GM23338 (cell line): ENCODE measurements at regions not wholly inside any gene's neighbourhood (a gene's known extent, or its start where the extent isn't known, plus 50 kb on each side); places are given as distances from the start of the nearest gene placed in this dataset.

Experiments
- ATAC-seq: fragments of 200-7000 bp; cut with Tn5 transposase; 3 replicates; pipeline ENCODE4 v1.9.1; 2020
- DNase-seq: peaks from one replicate; pipeline ENCODE4 v3.0.0-alpha.2; 2015; ENCODE audit warnings: low spot score
- H2AFZ ChIP-seq: fragments of 200-600 bp; sonication (generic); 2 replicates; pipeline ENCODE4 v1.8.0; 2016; ENCODE audit warnings: antibody characterized with exemption, mild to moderate bottlenecking, moderate library complexity
- H3F3A ChIP-seq: fragments of 200-600 bp; sonication (generic); replicated peaks from 2 replicates; pipeline ENCODE4 v1.8.0; 2017; ENCODE audit warnings: antibody characterized with exemption, mixed run types, low read depth
- H3K27ac ChIP-seq: fragments of 200-600 bp; sonication (generic); 2 replicates; pipeline ENCODE4 v1.6.1; 2016; ENCODE audit warnings: low read depth
- H3K27me3 ChIP-seq: fragments of 200-600 bp; sonication (generic); 2 replicates; pipeline ENCODE4 v1.8.0; 2016; ENCODE audit warnings: mild to moderate bottlenecking, mixed run types, moderate library complexity; ENCODE audit not compliant: insufficient read depth
- H3K36me3 ChIP-seq: fragments of 200-600 bp; sonication (generic); 2 replicates; pipeline ENCODE4 v1.8.0; 2016; ENCODE audit warnings: mild to moderate bottlenecking; ENCODE audit not compliant: insufficient read depth
- H3K4me1 ChIP-seq: fragments of 200-600 bp; sonication (generic); 2 replicates; pipeline ENCODE4 v1.8.0; 2016; ENCODE audit warnings: mild to moderate bottlenecking, moderate library complexity; ENCODE audit not compliant: insufficient read depth
- H3K4me2 ChIP-seq: fragments of 200-600 bp; sonication (generic); 2 replicates; pipeline ENCODE4 v1.7.1; 2017; ENCODE audit warnings: mixed run types
- H3K4me3 ChIP-seq: fragments of 200-600 bp; sonication (generic); 2 replicates; pipeline ENCODE4 v1.6.1; 2016; ENCODE audit warnings: mixed run types
- H3K79me2 ChIP-seq: fragments of 200-600 bp; sonication (generic); replicated peaks from 2 replicates; pipeline ENCODE4 v1.8.0; 2017; ENCODE audit warnings: mild to moderate bottlenecking; ENCODE audit not compliant: insufficient read depth
- H3K9me2 ChIP-seq: fragments of 200-600 bp; sonication (generic); 2 replicates; pipeline ENCODE4 v1.8.0; 2017; ENCODE audit not compliant: insufficient read depth
- H4K20me1 ChIP-seq: fragments of 200-600 bp; sonication (generic); replicated peaks from 2 replicates; pipeline ENCODE4 v1.8.0; 2017; ENCODE audit warnings: mild to moderate bottlenecking; ENCODE audit not compliant: insufficient read depth
- H3K27ac Mint-ChIP-seq: 2 replicates; pipeline ENCODE4 v1.8.0; 2020; ENCODE audit warnings: inconsistent platforms, mild to moderate bottlenecking, moderate library complexity, mixed read lengths
- H3K27me3 Mint-ChIP-seq: 3 replicates; pipeline ENCODE4 v1.8.0; 2022; ENCODE audit warnings: low read depth, mild to moderate bottlenecking, moderate library complexity, mixed read lengths, inconsistent platforms; ENCODE audit not compliant: insufficient read depth, poor library complexity
- H3K36me3 Mint-ChIP-seq: 3 replicates; pipeline ENCODE4 v1.8.0; 2021; ENCODE audit warnings: low read depth, mild to moderate bottlenecking, inconsistent platforms, moderate library complexity, mixed read lengths
- H3K4me1 Mint-ChIP-seq: 3 replicates; pipeline ENCODE4 v1.8.0; 2020; ENCODE audit warnings: mild to moderate bottlenecking, inconsistent platforms, mixed read lengths
- H3K4me3 Mint-ChIP-seq: 3 replicates; pipeline ENCODE4 v1.8.0; 2021; ENCODE audit warnings: moderate library complexity, mild to moderate bottlenecking, inconsistent platforms, mixed read lengths
- H3K9me3 Mint-ChIP-seq: 3 replicates; pipeline ENCODE4 v1.8.0; 2020; ENCODE audit warnings: moderate library complexity, mild to moderate bottlenecking, inconsistent platforms, mixed read lengths
- CREB1 ChIP-seq: fragments of 250-450 bp; sonication (Bioruptor Pico); IDR thresholded peaks from 2 replicates; pipeline ENCODE4 v1.5.0; 2020; ENCODE audit warnings: low read depth, mild to moderate bottlenecking, moderate library complexity
- CTCF ChIP-seq, 2 experiments: fragments of 200-600 bp in 1 of 2; sonication (generic) in 1 of 2; conservative IDR thresholded peaks; 2 replicates each; pipeline versions ENCODE4 v1.5.1 to v1.6.1; 2016 to 2017; ENCODE audit warnings: antibody characterized with exemption in 2 of 2, low read depth in 2 of 2, mild to moderate bottlenecking in 2 of 2, moderate library complexity in 1 of 2
- ETS1 ChIP-seq: IDR thresholded peaks from 2 replicates; pipeline ENCODE4 v1.6.1; 2016; ENCODE audit warnings: antibody characterized with exemption
- EZH2 ChIP-seq: fragments of 200-600 bp; sonication (generic); IDR thresholded peaks from one replicate; pipeline ENCODE4 v1.8.0; 2017; ENCODE audit warnings: antibody characterized with exemption, mild to moderate bottlenecking, low read depth; ENCODE audit not compliant: unreplicated experiment
- EZH2phosphoT487 ChIP-seq: fragments of 200-600 bp; sonication (generic); IDR thresholded peaks from one replicate; pipeline ENCODE4 v1.8.1; 2018; ENCODE audit warnings: antibody characterized with exemption; ENCODE audit not compliant: unreplicated experiment
- JUNB ChIP-seq: IDR thresholded peaks from one replicate; pipeline ENCODE4 v1.6.1; 2016; ENCODE audit warnings: antibody characterized with exemption; ENCODE audit not compliant: unreplicated experiment
- NANOG ChIP-seq: IDR thresholded peaks from 2 replicates; pipeline ENCODE4 v1.6.1; 2016; ENCODE audit warnings: antibody characterized with exemption, borderline replicate concordance
- POLR2AphosphoS5 ChIP-seq: IDR thresholded peaks from 2 replicates; pipeline ENCODE4 v1.6.1; 2016; ENCODE audit warnings: antibody characterized with exemption, low read depth
- REST ChIP-seq: IDR thresholded peaks from one replicate; pipeline ENCODE4 v1.6.1; 2018; ENCODE audit warnings: antibody characterized with exemption; ENCODE audit not compliant: unreplicated experiment
- STAT1 ChIP-seq: IDR thresholded peaks from one replicate; pipeline ENCODE4 v1.6.1; 2016; ENCODE audit warnings: antibody characterized with exemption; ENCODE audit not compliant: unreplicated experiment
- ZNF114 ChIP-seq: fragments of 250-450 bp; sonication (Bioruptor Pico); IDR thresholded peaks from 2 replicates; pipeline ENCODE4 v1.5.0; 2020; ENCODE audit warnings: mild to moderate bottlenecking, moderate library complexity
- ZNF331 ChIP-seq: fragments of 250-450 bp; sonication (Bioruptor Pico); IDR thresholded peaks from 2 replicates; pipeline ENCODE4 v1.5.0; 2020; ENCODE audit warnings: low read depth, mild to moderate bottlenecking, moderate library complexity
- ZNF462 ChIP-seq: fragments of 250-450 bp; sonication (Bioruptor Pico); IDR thresholded peaks from 2 replicates; pipeline ENCODE4 v1.5.0; 2020; ENCODE audit warnings: mild to moderate bottlenecking, moderate library complexity

GRCh38 chr20:61037498-61037897, 214.6 kb upstream of the CDH4 start:
- Mint-ChIP-seq H3K4me3 (no peak overlapping the region), H3K36me3 (no peaks in the 10 kb centered on the region), H3K27me3 (peaks cover 2% of the 10 kb centered on the region), H3K9me3 (no peaks in the 10 kb centered on the region), H3K4me1 (no peaks in the 10 kb centered on the region), H3K27ac (no peak overlapping the region)
- Histone ChIP-seq H3K4me1 (no peaks in the 10 kb centered on the region), H3K36me3 (no peaks in the 10 kb centered on the region), H3F3A (no peaks in the 10 kb centered on the region), H3K4me2 (no peak overlapping the region), H3K27ac (no peak overlapping the region), H3K9me2 (no peaks in the 10 kb centered on the region), H3K27me3 (peaks cover 10% of the 10 kb centered on the region; the same call in 1 of the 2 replicates), H2AFZ (no peak overlapping the region), H4K20me1 (no peaks in the 10 kb centered on the region), H3K4me3 (no peak overlapping the region), H3K79me2 (no peaks in the 10 kb centered on the region)
- no peak for TF ChIP-seq STAT1
- no peak for TF ChIP-seq REST
- no peak for TF ChIP-seq EZH2phosphoT487
- TF ChIP-seq CTCF (conservative IDR thresholded peaks at IDR 0.05; ENCODE audit: low read depth in 2 of 2): no peak
- TF ChIP-seq CREB1: no peak
- no peak for TF ChIP-seq ZNF462 (CRISPR knock-in tag)
- no peak for TF ChIP-seq POLR2AphosphoS5
- no peak for TF ChIP-seq ETS1
- TF ChIP-seq EZH2: no peak
- TF ChIP-seq ZNF114 (CRISPR knock-in tag): no peak
- TF ChIP-seq ZNF331 (CRISPR knock-in tag): no peak
- TF ChIP-seq NANOG: no peak
- no peak for TF ChIP-seq JUNB
- no peak for ATAC-seq
- no peak for DNase-seq
